Right renal cortex interstitium (tissue), 3 donors: ENCODE measurements at regions not wholly inside any gene's neighbourhood (a gene's known extent, or its start where the extent isn't known, plus 50 kb on each side); places are given as distances from the start of the nearest gene placed in this dataset.

Experiments used
- DNase-seq, 3 donors: peaks; one replicate each; pipeline ENCODE4 v3.0.0-alpha.2; 2013; ENCODE audit warnings: low read depth in 3 of 3, low spot score in 2 of 3

DNA sequence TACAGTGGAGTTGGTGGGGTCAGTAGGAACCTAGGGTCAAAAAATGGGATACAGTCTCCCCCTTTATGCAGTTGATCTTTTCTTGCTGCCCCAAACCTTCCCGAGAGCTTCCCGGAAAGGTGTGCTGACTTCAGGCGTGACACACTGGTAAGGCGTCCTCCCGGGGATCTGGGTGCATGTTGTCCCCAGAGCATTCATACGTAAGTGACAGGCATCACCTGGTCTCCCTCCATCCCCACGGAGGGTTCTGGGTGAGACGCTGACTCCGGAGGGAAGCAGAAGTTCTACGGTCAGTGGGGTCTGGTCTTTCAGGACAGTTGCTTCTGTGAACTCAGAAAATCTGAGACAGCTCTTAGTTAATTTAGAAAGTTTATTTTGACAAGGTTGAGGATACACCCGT is 159.6 kb upstream of the RTL1 start:
- DNase-seq: no peak

DNA sequence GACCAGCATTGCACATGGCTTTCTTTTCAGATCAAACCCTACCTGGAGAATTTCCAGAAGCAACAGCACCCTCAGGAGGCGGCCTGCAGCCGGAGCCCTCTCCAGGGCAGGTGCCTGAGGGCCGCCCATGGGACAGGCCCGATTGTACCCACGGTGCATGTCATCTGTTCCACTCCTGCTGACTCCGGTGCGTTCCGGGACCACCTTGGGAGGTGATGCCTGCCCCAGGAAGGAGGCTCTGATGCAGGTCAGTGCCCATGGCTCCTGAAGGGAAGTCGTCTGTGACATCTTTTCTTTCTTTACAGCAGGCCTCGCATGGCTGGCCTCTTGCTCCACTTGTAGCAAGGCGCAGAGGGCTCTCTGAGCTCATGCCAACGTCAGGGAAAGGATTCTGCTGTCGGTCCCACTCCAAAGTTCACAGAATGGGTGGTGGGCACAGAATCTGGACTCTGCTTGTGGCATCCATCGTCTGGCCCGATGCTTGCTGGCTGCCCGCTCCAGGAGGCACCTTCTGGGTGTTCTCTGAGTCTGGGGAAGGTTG is 160.7 kb upstream of the RTL1 start:
- no peak for DNase-seq

DNA sequence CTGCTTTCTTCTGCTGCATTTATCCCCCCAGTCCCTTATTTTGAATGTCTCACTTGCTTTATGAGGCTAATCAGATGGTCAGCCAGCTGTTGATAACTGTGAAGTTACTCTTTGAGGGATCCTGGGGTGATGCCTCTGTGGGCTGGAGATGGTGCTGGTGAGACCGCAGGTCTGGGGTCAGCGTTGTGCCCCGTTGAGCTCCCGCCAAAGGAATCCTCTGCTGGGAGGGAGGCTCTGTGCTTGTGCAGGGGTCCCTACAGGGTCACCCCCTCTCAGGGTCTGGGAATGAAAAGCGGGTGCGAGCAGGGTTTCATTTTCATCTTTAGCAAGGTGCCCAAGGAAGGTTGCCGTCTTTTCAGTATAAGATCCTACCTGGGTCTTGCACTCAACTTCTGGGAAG is 161.2 kb upstream of the RTL1 start:
- DNase-seq: no peak

DNA sequence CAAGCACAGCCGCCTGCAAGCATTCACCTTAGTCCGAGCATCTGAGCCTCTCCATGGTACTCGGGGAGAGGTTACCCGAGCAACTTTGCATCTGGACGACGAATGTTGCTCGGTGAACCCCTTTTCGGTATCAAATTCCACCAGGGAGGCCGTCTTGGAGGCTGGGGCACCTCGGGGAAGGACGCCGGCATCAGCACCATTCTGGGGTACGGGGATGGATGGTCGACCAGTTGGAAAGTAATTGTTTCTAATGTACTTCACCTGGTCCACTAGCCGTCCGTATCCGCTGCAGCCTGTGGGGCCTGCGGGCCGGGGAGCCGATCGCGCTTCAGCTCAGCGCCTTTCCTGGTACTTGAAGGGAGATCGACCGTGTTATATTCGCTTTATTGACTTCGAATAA is 161.7 kb upstream of the RTL1 start:
- DNase-seq: no peak

DNA sequence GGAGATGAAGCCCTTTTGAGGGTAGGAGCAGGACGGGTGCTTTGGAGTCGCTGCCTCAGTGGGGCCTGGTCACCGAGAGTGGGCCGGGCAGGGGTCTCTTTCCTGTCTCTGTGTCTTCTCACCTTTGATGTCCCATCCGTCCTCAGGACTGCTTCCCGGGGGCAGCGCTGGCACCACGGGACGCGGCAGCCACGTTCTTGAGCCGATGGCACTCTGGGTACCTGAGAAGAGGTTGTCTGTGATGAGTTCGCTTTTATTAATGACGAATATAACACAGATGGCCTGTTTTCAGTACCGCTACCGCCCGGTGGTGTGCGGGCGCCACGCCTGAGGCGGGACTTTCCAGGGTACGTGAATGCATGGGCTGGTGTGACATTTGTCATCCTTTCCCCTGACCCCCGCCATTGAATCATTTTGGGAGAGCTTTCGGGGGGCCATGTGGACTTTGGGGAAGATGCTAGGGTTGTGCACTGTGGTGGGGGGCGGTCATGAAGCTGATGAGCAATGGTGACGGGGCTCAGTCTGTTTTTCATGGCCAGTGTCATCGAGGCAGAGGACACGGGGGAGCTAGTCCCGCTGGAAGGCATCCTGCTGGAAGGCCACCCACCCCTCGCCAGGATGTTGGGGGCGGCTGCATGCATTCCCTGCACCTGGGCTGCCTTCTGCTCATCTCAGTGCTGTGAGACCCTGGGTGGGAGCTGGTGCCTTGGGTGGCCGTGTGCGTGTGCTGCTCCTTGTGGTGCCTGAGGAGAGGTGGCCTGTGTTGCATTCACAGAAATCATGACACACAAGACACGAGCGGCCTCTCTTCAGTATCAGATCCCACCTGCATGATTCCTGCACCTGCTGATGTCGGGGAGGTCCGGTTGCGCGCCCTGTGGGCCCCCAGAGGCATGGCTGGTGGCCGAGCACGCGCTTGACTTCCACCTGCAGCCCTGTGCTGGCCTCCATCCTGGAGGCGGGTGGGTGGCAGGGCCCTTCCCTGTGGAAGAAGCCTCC is 162.5 kb upstream of the RTL1 start:
- no peak for DNase-seq

DNA sequence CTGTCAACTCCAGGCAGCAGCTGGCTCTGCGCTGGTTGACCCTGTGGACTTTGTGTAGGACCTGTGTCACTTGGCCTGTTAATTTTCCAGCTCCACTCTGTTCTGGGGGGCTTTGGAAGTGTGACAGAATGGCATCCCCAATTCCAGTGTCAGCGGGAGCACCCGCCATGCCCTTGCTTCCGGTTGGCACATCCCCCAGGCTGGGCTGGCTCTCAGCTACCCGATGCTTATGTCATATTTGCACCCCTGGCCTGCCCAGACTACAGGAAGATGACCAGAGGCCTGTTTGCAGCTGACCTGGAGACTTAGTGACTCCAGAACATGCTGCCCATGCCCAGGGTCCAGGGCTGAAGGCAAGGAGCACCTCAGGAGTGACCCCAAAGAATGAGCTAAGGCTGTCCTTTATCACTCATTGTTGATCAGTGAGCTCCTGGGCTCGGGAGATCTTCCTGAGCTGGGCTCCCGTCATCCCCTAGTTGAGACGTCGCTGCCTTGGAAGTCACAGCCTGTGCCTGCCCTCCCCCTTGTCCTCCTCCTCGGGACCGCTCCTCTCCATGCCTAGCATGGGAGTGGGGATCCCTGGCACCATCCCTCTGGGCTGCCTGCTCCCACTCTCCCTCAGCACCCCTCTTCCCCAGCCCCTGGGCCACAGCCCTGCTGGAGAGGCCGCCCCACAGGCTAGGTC is 163.4 kb upstream of the RTL1 start:
- no peak for DNase-seq

DNA sequence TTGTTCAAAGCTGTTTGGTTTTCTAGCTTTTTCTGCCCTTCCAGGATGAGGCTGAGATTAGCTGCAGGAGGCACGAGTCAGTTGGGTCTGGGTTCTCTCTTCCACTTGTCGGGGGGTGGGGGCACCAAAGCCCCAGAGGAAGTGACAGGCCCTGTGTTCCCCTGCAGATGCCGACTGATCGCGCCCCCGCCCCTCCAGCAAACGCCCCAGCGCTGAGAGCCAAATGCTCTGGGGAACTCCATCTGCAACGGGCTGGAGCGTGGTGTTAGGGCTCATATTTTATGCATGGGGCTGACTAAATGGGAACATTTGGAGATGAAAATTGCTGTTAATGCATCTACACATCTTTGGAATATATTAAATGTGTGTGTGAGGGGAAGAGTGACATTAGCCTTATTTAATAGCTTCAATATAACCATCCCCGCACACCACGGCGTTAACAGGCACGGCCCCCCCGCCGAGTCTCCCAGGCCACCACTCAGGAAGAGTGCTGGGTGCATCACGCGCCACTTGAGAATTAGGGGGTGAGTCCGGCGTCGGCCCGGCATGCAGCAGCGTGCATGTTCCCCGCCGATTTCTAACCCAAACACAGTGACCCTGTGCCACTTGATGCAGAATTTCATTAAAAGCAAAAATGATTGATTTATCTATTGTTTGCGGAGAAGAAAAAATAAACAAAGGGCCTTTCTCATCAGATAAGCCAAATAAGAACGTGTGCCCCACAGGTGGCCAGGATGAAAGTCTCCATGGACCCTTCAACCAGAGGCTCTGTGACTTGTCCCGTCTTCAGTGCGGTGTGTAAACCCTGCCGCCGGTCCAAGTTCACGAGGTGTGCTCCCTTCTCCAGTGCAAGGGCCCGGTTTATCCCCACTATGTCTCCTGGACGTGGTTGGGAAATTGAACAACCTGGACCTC is 165.0 kb upstream of the RTL1 start:
- DNase-seq: no peak

DNA sequence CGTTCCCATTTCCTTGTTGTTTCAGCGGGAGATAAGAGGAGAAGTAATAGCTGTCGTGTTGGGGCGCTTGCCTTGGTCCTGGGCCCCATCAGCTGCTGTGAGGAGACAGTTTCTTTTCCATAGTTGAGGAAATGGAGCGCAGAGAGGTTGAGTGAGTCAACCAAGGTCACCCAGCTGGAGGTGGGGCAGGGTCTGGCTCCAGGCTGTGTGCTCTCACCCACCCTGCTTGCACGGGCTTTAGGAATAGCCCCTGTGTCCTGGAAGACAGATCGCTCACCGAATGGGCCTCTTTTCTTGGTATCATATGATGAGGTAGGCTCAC is 165.7 kb upstream of the RTL1 start:
- no peak for DNase-seq

DNA sequence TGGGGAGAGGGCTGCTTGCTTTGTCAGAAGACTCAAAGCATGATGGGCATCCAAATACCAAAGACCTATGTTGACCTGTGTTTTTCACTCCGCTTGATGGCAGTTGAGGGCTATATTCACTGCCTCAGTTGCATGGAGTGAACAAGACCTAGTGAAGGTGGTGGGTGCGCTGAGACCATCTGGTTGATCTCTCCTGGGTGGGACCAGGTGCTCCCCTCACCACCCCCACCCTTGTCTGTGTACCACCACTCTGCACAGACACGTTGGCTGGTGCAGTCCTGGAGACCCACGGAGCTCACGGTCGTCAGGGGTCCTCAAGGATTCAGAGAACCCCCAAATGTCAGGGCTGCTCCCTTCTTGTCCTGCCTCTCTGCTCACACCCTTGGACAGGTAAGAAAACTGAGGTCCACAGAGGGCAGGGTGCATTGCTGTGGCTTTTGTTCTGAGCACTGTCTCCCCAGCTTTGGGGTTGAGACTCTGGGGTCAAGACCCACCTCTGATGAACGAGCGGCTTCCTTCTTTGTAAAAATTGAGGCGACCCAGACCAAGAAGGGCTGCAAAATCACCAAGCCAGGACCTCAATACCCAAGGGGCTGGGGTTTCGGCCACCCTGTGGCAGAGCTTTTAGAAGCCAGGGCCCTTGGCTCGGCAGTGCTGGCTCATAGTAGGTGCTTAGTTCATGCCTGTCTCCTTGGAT is 166.3 kb upstream of the RTL1 start:
- DNase-seq: no peak

DNA sequence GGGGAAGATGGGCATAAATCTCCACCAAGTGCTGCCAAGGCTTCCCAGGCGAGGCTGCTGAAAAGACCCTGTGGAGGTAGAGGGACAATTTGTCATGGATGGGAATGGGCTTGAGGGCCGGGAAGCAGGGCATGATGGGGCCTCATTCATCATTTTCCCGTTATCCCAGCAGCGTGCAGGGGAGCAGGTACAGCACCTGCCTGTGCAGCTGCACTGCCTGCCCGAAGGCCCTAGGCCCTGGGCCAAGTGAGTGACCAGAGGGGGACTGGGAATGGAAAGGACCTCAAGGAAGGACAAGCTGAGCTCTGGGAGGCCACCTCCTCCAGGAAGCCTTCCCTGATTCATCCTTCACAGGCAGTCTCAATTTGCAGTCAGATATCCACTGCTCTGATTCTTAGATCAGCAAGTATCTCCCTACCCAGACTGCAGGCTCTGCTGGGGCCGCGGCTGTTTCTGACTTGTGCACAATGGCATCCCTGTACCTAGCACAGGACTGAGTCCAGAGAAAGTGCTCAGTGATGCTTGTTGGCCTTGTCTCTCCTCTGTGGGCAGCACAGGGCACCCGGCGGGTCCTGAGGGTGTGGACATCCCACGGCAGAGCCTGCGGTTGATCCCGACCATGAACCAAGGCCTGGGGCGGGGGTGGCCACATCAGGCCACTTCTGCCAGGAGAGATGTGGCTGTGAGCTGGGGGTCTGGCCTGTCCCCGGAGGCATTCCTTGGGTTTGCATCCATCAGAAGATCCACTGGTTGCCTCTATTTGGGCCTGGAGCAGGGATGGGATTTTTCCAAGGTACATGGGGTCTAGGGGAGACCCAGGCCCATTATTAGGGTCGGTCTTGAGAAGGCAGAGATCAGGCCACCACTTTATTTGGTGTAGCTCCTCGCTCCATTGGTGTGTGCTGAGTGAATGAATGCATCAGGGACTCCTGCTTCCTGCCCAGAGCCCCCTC is 167.3 kb upstream of the RTL1 start:
- no peak for DNase-seq

DNA sequence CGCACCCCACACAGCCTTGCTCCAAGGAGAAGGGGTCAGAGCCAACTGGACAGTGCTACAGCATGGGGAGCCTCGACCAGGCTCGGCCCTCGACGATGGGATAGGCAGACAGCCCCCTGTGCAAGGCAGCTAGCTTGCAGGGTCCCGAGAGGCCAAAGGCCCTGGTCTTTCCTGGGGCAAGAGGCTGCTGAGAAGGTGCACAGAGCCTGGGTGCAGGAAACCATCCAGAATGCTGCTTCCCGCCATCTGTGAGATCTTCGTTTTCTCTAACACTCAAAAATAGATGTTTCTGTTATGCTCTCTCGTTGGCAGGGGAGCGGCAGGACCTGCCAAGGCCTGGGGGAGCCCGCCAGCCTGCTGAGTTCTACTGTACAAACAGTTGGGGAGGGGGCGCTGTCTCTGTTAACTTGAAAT is 168.0 kb upstream of the RTL1 start:
- no peak for DNase-seq

DNA sequence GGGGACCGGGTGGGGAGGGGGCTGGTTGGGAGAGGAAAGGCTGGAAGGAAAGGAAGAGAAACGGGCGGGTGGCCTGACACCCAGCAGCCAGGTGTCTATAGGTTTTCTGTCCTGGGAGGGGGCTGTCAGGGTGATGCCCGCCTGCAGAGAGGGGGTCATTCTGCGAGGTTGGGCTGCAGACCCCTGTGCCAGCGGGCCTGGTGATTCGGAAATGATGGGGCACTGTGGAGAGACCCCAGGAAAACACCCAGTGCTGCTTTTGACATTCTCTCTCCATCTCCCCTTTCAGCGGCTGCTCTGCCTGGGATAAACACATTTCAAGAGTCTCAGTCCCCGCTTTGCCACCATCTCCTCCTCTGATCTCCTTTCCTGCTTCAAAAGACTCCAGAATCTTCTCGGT is 168.5 kb upstream of the RTL1 start:
- DNase-seq: no peak

DNA sequence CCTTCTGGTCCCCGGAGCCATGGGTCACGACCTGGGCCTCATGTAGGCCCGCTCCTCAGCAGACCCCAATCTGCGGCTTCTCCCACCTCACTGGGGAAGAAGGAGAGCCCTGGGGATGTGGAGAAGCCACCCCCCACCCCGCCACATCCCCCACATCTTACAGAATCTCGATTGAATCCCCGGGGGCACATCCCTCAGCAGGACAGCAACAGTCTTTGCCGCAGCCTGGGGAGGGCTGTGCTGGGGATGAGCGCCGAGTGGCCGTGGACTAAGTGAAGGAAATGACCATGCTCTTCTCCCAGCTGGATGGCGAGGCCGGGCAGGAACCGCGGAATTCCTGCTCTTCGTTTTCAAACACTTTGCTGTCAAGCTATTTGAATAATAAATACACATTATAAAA is 169.0 kb upstream of the RTL1 start:
- DNase-seq: no peak

DNA sequence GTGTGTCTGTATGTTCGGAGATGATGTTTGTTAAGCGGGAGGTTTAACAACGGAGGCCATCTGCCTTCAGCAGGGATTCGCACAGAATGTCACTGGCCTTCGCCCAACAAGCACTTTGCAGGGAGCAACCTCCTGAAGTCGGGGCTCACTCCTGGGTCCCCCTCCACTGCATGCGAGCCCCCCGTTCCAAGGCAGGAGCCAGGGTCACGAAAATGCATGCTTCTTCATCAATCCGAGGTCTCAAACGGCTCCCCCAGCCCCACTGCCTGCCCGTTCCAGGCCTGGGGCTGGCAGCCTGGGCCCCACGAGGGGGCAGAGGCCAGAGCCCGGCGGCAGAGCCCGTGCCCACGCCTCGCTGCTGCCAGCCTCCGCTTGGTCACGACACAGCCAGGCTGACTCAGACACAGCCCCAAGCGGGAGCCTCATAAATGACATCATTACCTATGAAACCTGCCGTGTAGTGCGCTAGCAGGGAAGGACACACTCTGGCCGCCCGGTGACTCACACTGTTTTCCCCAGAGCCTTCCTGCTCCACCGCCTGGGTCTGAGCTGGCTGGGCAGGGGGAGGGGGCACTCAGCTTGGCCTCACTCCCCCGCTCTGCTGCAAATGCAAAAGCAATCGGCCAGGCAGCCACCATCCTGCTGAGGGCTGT is 169.5 kb upstream of the RTL1 start:
- DNase-seq: peak in 2 of 3 donors; percentile 57 to 61

DNA sequence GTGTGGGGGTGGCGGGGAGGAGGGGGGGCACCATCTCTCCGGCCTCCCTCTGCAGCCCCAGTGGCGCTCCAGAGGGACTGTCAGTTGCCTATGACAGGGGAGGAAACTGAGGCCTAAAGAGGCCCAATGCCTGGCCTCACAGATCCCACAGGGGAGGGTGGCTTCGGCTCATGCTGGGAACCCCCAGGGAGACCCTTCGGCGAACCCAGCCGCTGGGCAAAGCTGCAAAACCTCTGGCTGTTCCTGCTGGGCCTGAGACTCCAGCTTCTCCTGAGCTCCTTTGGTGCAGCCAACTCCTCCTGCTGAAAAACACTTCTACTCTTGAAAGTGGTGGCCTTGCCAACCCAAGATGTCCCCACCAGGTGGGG is 170.1 kb upstream of the RTL1 start:
- no peak for DNase-seq

DNA sequence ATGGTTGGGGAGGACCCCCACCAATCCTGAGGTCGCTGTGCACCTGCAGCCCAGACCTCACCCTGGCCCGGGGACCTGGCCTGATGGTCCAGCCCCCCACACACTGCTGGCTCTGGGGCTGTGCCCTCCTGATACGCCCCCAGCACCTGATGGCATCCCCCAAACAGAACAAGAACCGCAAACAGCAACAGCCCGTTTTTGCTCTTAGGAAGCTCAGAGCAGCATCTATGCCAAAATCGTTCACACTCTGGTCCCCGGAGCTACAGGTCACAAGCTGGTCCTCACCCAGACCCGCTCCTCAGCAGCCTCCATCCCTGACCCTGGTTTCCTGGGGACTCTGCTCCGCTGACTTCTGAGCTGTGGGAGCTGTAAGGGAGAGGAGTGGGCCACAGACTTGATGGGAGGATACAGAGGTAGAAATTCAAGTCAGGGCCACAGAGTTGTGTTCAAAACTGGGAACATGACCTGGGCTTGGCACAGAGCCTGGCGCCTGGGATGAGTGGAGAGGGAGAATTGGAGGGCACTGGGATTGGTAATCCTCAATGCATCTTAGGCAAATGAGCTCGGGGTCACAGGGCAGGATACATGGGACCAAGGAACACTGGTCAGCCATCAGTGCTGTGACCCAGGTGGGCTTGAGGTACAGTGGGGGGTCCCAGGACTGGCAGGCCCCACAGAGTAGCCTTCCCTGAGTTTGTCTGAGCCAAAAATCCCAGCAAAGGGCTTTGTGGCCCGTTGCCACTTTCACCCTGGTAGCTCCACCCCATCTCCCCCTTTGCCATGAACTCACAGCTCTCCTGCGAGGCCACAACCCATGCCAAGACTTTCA is 170.9 kb upstream of the RTL1 start:
- DNase-seq: no peak

DNA sequence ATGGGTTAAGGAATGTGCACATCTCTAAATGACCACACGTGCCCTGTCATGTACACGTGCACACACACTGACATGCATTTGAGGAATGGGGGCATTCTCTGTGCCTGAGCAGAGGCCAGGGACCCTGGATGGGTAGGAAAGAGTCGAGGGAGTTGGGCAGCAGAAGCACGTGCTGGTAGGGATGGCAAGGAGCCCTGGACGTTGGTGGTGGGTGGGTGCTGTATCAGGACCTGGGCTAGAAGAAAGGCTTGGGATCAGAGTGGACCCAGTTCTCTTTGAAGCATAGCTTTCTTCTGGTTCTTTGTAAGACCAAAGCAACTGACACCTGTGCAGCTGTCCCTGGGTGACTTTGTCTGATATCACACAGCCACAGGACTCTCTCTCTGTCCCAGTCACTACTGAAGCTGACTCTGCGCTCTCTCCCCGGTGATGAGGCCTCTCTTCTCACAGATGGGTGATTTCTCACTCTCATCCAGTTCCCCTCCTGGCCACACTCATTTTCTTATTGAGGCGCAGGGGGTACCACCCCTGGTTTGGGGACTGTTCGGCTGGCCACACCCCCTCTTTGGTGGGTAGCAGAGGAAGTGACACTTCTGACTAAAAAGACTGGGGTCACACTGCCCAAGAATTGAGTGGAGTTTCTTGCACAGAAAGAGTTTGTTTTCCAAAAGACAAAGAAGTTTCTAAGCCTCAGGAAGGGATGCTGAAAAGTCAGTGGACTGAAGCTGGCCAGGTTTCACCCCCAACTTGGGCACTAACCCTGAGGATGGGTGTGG is 171.7 kb upstream of the RTL1 start:
- DNase-seq: no peak
